ENCODE measurements at regions not wholly inside any gene's neighbourhood (a gene's known extent, or its start where the extent isn't known, plus 50 kb on each side); places are given as distances from the start of the nearest gene placed in this dataset.

- TF ChIP-seq CTCF (IDR thresholded peaks at IDR 0.05): no peak
- TF ChIP-seq POLR2A (IDR thresholded peaks at IDR 0.05): no peak
- TF ChIP-seq POLR2AphosphoS5 (IDR thresholded peaks at IDR 0.05): no peak
- TF ChIP-seq EP300 (IDR thresholded peaks at IDR 0.05): no peak
These were observed 591.5 kb upstream of the KLF4 start for GRCh38 chr9:108081112-108081511.
